ENCODE measurements at regions not wholly inside any gene's neighbourhood (a gene's known extent, or its start where the extent isn't known, plus 50 kb on each side); places are given as distances from the start of the nearest gene placed in this dataset.

- Histone ChIP-seq H4K20me1 (ENCODE audit: insufficient read depth, low read depth, low read length) (no peaks in the 10 kb centered on the region), H3K36me3 (ENCODE audit: insufficient read depth, low read length) (no peaks in the 10 kb centered on the region), H3K79me2 (ENCODE audit: low read length) (no peaks in the 10 kb centered on the region), H3K27ac (ENCODE audit: low read length) (no peak overlapping the region), H2AFZ (ENCODE audit: low read length) (no peak overlapping the region), H3K4me3 (ENCODE audit: low read length) (no peak overlapping the region), H3K9me2 (replicated peaks; ENCODE audit: insufficient read depth, low read length) (no peaks in the 10 kb centered on the region), H3K9me3 (ENCODE audit: low read length) (no peaks in the 10 kb centered on the region), H3K4me2 (ENCODE audit: low read depth, low read length, poor library complexity, severe bottlenecking) (no peak overlapping the region), H3K27me3 (ENCODE audit: low read length) (no peaks in the 10 kb centered on the region), H3K4me1 (ENCODE audit: low read length) (no peaks in the 10 kb centered on the region), H3K9ac (ENCODE audit: low read length) (no peak overlapping the region)
- DNase-seq: no peak
These were observed 151.9 kb downstream of the SALL1 start for GRCh38 chr16:50999181-50999580.

- Histone ChIP-seq H4K20me1 (ENCODE audit: insufficient read depth, low read depth, low read length) (no peaks in the 10 kb centered on the region), H3K4me3 (ENCODE audit: low read length) (no peak overlapping the region), H2AFZ (ENCODE audit: low read length) (no peak overlapping the region)
These were observed 152.7 kb downstream of the SALL1 start for GRCh38 chr16:50998411-50998810.

GRCh38 chr16:50997679-50998078 is 153.4 kb downstream of the SALL1 start:
- Histone ChIP-seq H3K36me3 (ENCODE audit: insufficient read depth, low read length) (no peaks in the 10 kb centered on the region), H3K27me3 (ENCODE audit: low read length) (no peaks in the 10 kb centered on the region), H3K4me1 (ENCODE audit: low read length) (no peaks in the 10 kb centered on the region), H3K4me3 (ENCODE audit: low read length) (no peak overlapping the region), H3K27ac (ENCODE audit: low read length) (no peak overlapping the region), H3K79me2 (ENCODE audit: low read length) (no peaks in the 10 kb centered on the region), H3K9me3 (ENCODE audit: low read length) (no peaks in the 10 kb centered on the region), H4K20me1 (ENCODE audit: insufficient read depth, low read depth, low read length) (no peaks in the 10 kb centered on the region), H3K4me2 (ENCODE audit: low read depth, low read length, poor library complexity, severe bottlenecking) (no peak overlapping the region), H3K9me2 (replicated peaks; ENCODE audit: insufficient read depth, low read length) (no peaks in the 10 kb centered on the region), H2AFZ (ENCODE audit: low read length) (no peak overlapping the region), H3K9ac (ENCODE audit: low read length) (no peak overlapping the region)
- DNase-seq: no peak

More at GRCh38 chr16:50998411-50998810, 152.7 kb downstream of the SALL1 start:
- Histone ChIP-seq H3K27me3 (ENCODE audit: low read length) (no peaks in the 10 kb centered on the region), H3K36me3 (ENCODE audit: insufficient read depth, low read length) (no peaks in the 10 kb centered on the region), H3K9ac (ENCODE audit: low read length) (no peak overlapping the region), H3K9me2 (replicated peaks; ENCODE audit: insufficient read depth, low read length) (no peaks in the 10 kb centered on the region), H3K9me3 (ENCODE audit: low read length) (no peaks in the 10 kb centered on the region), H3K27ac (ENCODE audit: low read length) (no peak overlapping the region), H3K4me2 (ENCODE audit: low read depth, low read length, poor library complexity, severe bottlenecking) (no peak overlapping the region), H3K79me2 (ENCODE audit: low read length) (no peaks in the 10 kb centered on the region), H3K4me1 (ENCODE audit: low read length) (no peaks in the 10 kb centered on the region)
- DNase-seq: no peak

- H3K27me3 ChIP-seq (ENCODE audit: low read length): no peaks in the 10 kb centered on the region
- H3K4me1 ChIP-seq (ENCODE audit: low read length): no peaks in the 10 kb centered on the region
- no peaks in the 10 kb centered on the region for H3K36me3 ChIP-seq (ENCODE audit: insufficient read depth, low read length)
- H3K9ac ChIP-seq (ENCODE audit: low read length): no peak overlapping the region
- H3K9me2 ChIP-seq (replicated peaks; ENCODE audit: insufficient read depth, low read length): no peaks in the 10 kb centered on the region
- no peaks in the 10 kb centered on the region for H4K20me1 ChIP-seq (ENCODE audit: insufficient read depth, low read depth, low read length)
- no peaks in the 10 kb centered on the region for H3K79me2 ChIP-seq (ENCODE audit: low read length)
- no peak overlapping the region for H3K4me3 ChIP-seq (ENCODE audit: low read length)
- H2AFZ ChIP-seq (ENCODE audit: low read length): no peak overlapping the region
- no peak for DNase-seq
- no peak overlapping the region for H3K4me2 ChIP-seq (ENCODE audit: low read depth, low read length, poor library complexity, severe bottlenecking)
- no peaks in the 10 kb centered on the region for H3K9me3 ChIP-seq (ENCODE audit: low read length)
- no peak overlapping the region for H3K27ac ChIP-seq (ENCODE audit: low read length)
These were observed 154.3 kb downstream of the SALL1 start for GRCh38 chr16:50996830-50997186.

- no peak for DNase-seq
- Histone ChIP-seq H4K20me1 (ENCODE audit: insufficient read depth, low read depth, low read length) (no peaks in the 10 kb centered on the region), H3K9me2 (replicated peaks; ENCODE audit: insufficient read depth, low read length) (no peaks in the 10 kb centered on the region), H3K9ac (ENCODE audit: low read length) (no peak overlapping the region), H3K36me3 (ENCODE audit: insufficient read depth, low read length) (no peaks in the 10 kb centered on the region), H3K27me3 (ENCODE audit: low read length) (no peaks in the 10 kb centered on the region), H3K27ac (ENCODE audit: low read length) (no peak overlapping the region), H2AFZ (ENCODE audit: low read length) (no peak overlapping the region), H3K4me1 (ENCODE audit: low read length) (no peaks in the 10 kb centered on the region), H3K4me3 (ENCODE audit: low read length) (no peak overlapping the region), H3K9me3 (ENCODE audit: low read length) (no peaks in the 10 kb centered on the region), H3K4me2 (ENCODE audit: low read depth, low read length, poor library complexity, severe bottlenecking) (no peak overlapping the region), H3K79me2 (ENCODE audit: low read length) (no peaks in the 10 kb centered on the region)
These were observed 154.8 kb downstream of the SALL1 start for GRCh38 chr16:50996166-50996829.

- no peaks in the 10 kb centered on the region for H4K20me1 ChIP-seq (ENCODE audit: insufficient read depth, low read depth, low read length)
- no peaks in the 10 kb centered on the region for H3K27me3 ChIP-seq (ENCODE audit: low read length)
- H3K4me2 ChIP-seq (ENCODE audit: low read depth, low read length, poor library complexity, severe bottlenecking): no peak overlapping the region
- H2AFZ ChIP-seq (ENCODE audit: low read length): no peak overlapping the region
- no peaks in the 10 kb centered on the region for H3K79me2 ChIP-seq (ENCODE audit: low read length)
- H3K4me1 ChIP-seq (ENCODE audit: low read length): no peaks in the 10 kb centered on the region
- no peak overlapping the region for H3K4me3 ChIP-seq (ENCODE audit: low read length)
- no peaks in the 10 kb centered on the region for H3K36me3 ChIP-seq (ENCODE audit: insufficient read depth, low read length)
- no peak overlapping the region for H3K9ac ChIP-seq (ENCODE audit: low read length)
- no peak overlapping the region for H3K27ac ChIP-seq (ENCODE audit: low read length)
- no peaks in the 10 kb centered on the region for H3K9me3 ChIP-seq (ENCODE audit: low read length)
- DNase-seq: no peak
- no peaks in the 10 kb centered on the region for H3K9me2 ChIP-seq (replicated peaks; ENCODE audit: insufficient read depth, low read length)
These were observed 156.1 kb downstream of the SALL1 start for GRCh38 chr16:50994995-50995394.

GRCh38 chr16:50992350-50993032 is 158.6 kb downstream of the SALL1 start:
- H3K4me3 ChIP-seq (ENCODE audit: low read length): no peak overlapping the region
- H3K27me3 ChIP-seq (ENCODE audit: low read length): no peaks in the 10 kb centered on the region
- H3K79me2 ChIP-seq (ENCODE audit: low read length): no peaks in the 10 kb centered on the region
- H3K4me1 ChIP-seq (ENCODE audit: low read length): peaks cover 16% of the 10 kb centered on the region
- no peaks in the 10 kb centered on the region for H3K36me3 ChIP-seq (ENCODE audit: insufficient read depth, low read length)
- H3K9ac ChIP-seq (ENCODE audit: low read length): no peak overlapping the region
- no peak overlapping the region for H3K27ac ChIP-seq (ENCODE audit: low read length)
- no peak overlapping the region for H2AFZ ChIP-seq (ENCODE audit: low read length)
- H3K4me2 ChIP-seq (ENCODE audit: low read depth, low read length, poor library complexity, severe bottlenecking): no peak overlapping the region
- no peaks in the 10 kb centered on the region for H4K20me1 ChIP-seq (ENCODE audit: insufficient read depth, low read depth, low read length)
- no peaks in the 10 kb centered on the region for H3K9me2 ChIP-seq (replicated peaks; ENCODE audit: insufficient read depth, low read length)
- DNase-seq: no peak
- H3K9me3 ChIP-seq (ENCODE audit: low read length): no peaks in the 10 kb centered on the region

GRCh38 chr16:50991436-50991835 is 159.6 kb downstream of the SALL1 start:
- Histone ChIP-seq H3K4me2 (ENCODE audit: low read depth, low read length, poor library complexity, severe bottlenecking) (no peak overlapping the region), H3K9ac (ENCODE audit: low read length) (no peak overlapping the region), H4K20me1 (ENCODE audit: insufficient read depth, low read depth, low read length) (no peaks in the 10 kb centered on the region), H3K27ac (ENCODE audit: low read length) (no peak overlapping the region), H2AFZ (ENCODE audit: low read length) (no peak overlapping the region), H3K79me2 (ENCODE audit: low read length) (no peaks in the 10 kb centered on the region), H3K27me3 (ENCODE audit: low read length) (no peaks in the 10 kb centered on the region), H3K4me1 (ENCODE audit: low read length) (peaks cover 16% of the 10 kb centered on the region), H3K9me2 (replicated peaks; ENCODE audit: insufficient read depth, low read length) (no peaks in the 10 kb centered on the region; the same call in 1 of the 2 replicates), H3K36me3 (ENCODE audit: insufficient read depth, low read length) (no peaks in the 10 kb centered on the region), H3K4me3 (ENCODE audit: low read length) (no peak overlapping the region), H3K9me3 (ENCODE audit: low read length) (no peaks in the 10 kb centered on the region)
- DNase-seq: no peak

Measured in Karpas-422 (cell line).